Ascending aorta (tissue), 2 donors: ENCODE measurements at regions not wholly inside any gene's neighbourhood (a gene's known extent, or its start where the extent isn't known, plus 50 kb on each side); places are given as distances from the start of the nearest gene placed in this dataset.

Experiments used
- DNase-seq, 2 donors: peaks; one replicate each; pipeline ENCODE4 v3.0.0-alpha.2; 2019; ENCODE audit warnings: low spot score in 2 of 2
- H3K27ac ChIP-seq, 2 donors: fragments of 200-600 bp; sonication (generic); one replicate each; pipeline ENCODE4 v1.5.1; 2016 to 2017; ENCODE audit warnings: mild to moderate bottlenecking in 1 of 2
- H3K27me3 ChIP-seq: fragments of 200-600 bp; sonication (generic); one replicate; pipeline ENCODE4 v1.5.1; 2017
- H3K36me3 ChIP-seq, 2 donors: fragments of 200-600 bp; sonication (generic); one replicate each; pipeline ENCODE4 v1.5.1; 2016
- H3K4me1 ChIP-seq, 2 donors: fragments of 200-600 bp; sonication (generic); one replicate each; pipeline ENCODE4 v1.5.1; 2016 to 2017; ENCODE audit warnings: mild to moderate bottlenecking in 1 of 2
- H3K4me3 ChIP-seq, 2 donors: fragments of 200-600 bp; sonication (generic); one replicate each; pipeline ENCODE4 v1.5.1; 2016 to 2017; ENCODE audit warnings: mild to moderate bottlenecking in 1 of 2
- H3K9me3 ChIP-seq, 2 donors: fragments of 200-600 bp; sonication (generic); one replicate each; pipeline ENCODE4 v1.5.1; 2016
- CTCF ChIP-seq, 3 experiments: fragments of 200-600 bp in 2 of 3; fragments of 450-650 bp in 1 of 3; sonication (generic) in 2 of 3; IDR thresholded peaks; one replicate each; pipeline ENCODE4 v1.5.1; 2016 to 2019; ENCODE audit warnings: antibody characterized with exemption in 3 of 3, mild to moderate bottlenecking in 1 of 3, moderate library complexity in 1 of 3
- intact Hi-C: fragments of 100-400 bp; cut with DNase I; formaldehyde crosslinking; loops from one replicate; pipeline ENCODE4 v1.15.1; 2023

DNA sequence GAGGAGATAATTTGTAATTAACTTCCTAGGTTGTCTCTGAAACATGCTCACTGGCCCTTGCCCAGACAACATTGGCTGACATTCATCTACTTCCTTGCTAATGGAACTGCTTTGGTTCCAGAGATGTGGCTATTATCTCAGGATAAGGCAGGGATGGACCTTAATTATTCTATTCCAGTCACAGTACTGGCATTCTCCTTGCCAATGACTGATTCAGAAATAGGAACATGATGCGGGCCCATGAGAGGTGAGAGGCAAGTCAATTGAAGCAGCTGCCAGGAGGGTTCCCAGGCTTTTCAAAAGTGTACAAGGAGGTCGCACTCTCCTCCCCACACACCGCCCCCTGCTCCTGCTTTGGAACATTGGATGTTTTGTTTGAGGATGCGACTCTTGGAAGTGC lies 109.6 kb upstream of the DGKB start:
- no peak for DNase-seq
- H3K27me3 ChIP-seq: no peaks in the 10 kb centered on the region
- intact Hi-C loops: no loop called here
- H3K4me3 ChIP-seq: no peak overlapping the region
- H3K9me3 ChIP-seq: no peaks in the 10 kb centered on the region
- no peak for TF ChIP-seq CTCF (IDR thresholded peaks at IDR 0.05)
- H3K4me1 ChIP-seq: peaks cover 0 to 4% of the 10 kb centered on the region in 2 donors
- H3K36me3 ChIP-seq: no peaks in the 10 kb centered on the region
- no peak overlapping the region for H3K27ac ChIP-seq

DNA sequence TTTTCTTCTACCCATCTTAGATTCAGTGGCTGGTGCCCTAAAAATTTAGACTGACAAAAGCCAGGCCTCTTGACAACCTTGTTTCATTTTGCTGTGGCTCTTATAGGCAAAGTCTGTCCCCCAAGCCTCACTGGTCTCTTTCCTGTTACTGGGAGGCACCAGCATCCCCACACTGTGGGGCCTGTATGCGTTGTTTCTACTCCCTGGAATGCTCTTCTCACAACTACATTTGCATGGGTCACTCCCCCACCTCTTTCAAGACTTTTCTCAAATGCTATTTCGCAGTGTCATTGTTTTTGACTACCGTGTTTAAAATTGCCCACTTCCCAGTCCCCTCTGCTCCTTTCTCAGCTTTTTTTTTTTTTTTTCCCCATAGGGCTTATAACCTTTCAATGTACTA lies 108.7 kb upstream of the DGKB start:
- intact Hi-C loops: no loop called here
- no peak overlapping the region for H3K27ac ChIP-seq
- no peak for TF ChIP-seq CTCF (IDR thresholded peaks at IDR 0.05)
- DNase-seq: no peak
- H3K4me1 ChIP-seq: peaks cover 0 to 4% of the 10 kb centered on the region in 2 donors
- H3K36me3 ChIP-seq: no peaks in the 10 kb centered on the region
- no peak overlapping the region for H3K4me3 ChIP-seq
- no peaks in the 10 kb centered on the region for H3K9me3 ChIP-seq
- no peaks in the 10 kb centered on the region for H3K27me3 ChIP-seq

GRCh38 chr7:15007507-15007906 lies 105.0 kb upstream of the DGKB start:
- Histone ChIP-seq H3K27ac (no peak overlapping the region), H3K4me3 (no peak overlapping the region), H3K36me3 (no peaks in the 10 kb centered on the region), H3K4me1 (no peaks in the 10 kb centered on the region), H3K9me3 (no peaks in the 10 kb centered on the region), H3K27me3 (no peaks in the 10 kb centered on the region)
- TF ChIP-seq CTCF (IDR thresholded peaks at IDR 0.05): no peak
- intact Hi-C loops: no loop called here
- DNase-seq: no peak

- Histone ChIP-seq H3K9me3 (no peaks in the 10 kb centered on the region), H3K4me3 (no peak overlapping the region), H3K27me3 (no peaks in the 10 kb centered on the region), H3K4me1 (no peaks in the 10 kb centered on the region), H3K27ac (no peak overlapping the region), H3K36me3 (no peaks in the 10 kb centered on the region)
- intact Hi-C loops: no loop called here
- no peak for DNase-seq
- TF ChIP-seq CTCF (IDR thresholded peaks at IDR 0.05): no peak
These were observed 103.1 kb upstream of the DGKB start for GRCh38 chr7:15005672-15006071.

DNA sequence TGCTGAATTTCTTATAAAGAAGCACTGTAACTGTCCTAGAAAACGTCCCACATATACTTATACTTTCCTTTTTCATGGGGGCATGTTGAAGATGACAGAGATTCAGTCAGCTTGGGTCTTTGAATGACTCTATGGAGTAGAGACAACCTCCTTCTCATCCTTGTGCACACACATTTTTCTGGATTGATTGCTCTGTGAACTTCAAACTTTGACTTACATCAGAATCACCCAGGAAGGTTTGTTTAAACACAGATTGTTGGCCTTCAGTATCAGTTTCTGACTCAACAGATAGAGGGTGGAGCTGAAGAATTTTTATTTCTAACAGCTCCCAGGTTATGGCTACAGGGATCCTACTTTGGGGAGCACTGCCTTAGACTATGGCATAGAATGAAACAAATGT lies 97.6 kb upstream of the DGKB start:
- Histone ChIP-seq H3K36me3 (no peaks in the 10 kb centered on the region), H3K27ac (no peak overlapping the region), H3K4me3 (no peak overlapping the region), H3K9me3 (no peaks in the 10 kb centered on the region), H3K27me3 (no peaks in the 10 kb centered on the region), H3K4me1 (no peaks in the 10 kb centered on the region)
- intact Hi-C loops: no loop called here
- TF ChIP-seq CTCF (IDR thresholded peaks at IDR 0.05): no peak
- no peak for DNase-seq

- Histone ChIP-seq H3K27me3 (no peaks in the 10 kb centered on the region), H3K27ac (no peak overlapping the region), H3K4me3 (no peak overlapping the region), H3K4me1 (no peaks in the 10 kb centered on the region), H3K36me3 (no peaks in the 10 kb centered on the region), H3K9me3 (no peaks in the 10 kb centered on the region)
- TF ChIP-seq CTCF (IDR thresholded peaks at IDR 0.05): no peak
- DNase-seq: no peak
- intact Hi-C loops: no loop called here
These were observed 96.8 kb upstream of the DGKB start for GRCh38 chr7:14999331-14999730.
